HL-60/S4 (cell line): ENCODE measurements at regions not wholly inside any gene's neighbourhood (a gene's known extent, or its start where the extent isn't known, plus 50 kb on each side); places are given as distances from the start of the nearest gene placed in this dataset.

Experiments used
- in situ Hi-C: fragments of 300-500 bp; cut with MboI; formaldehyde crosslinking; loops from 2 replicates; pipeline ENCODE4 v1.14.3; 2022; ENCODE audit warnings: low sequenced_read_pairs

DNA sequence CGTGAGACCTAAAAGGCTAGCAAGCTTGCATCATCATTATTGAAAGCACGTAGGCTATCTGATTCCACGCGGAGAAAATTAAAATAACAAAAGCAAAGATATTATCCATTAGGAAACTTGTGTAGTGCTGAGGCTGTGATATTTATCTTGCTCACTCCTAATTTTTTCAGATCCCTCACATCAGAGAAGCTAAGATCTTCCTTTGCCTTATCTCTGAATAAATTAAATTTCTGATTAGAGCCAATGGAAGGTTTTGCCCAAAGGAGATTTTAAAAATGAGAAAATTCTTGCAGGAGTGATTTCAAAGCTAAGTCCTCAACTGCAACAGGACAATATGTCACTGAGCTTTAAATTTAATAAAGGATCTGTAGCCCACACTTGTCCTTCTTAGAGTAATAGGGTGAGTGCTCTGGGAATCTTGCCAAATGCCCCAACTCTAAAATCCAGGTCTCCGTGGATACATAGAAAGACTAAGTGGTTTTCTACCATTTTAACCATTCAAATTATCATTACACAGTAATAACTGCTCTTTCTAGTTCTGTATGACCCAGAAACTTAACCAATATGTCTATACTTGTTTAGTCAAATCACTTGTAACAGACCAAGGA lies 295.0 kb downstream of the CAAP1 start:
- in situ Hi-C loops, result no loop called here

DNA sequence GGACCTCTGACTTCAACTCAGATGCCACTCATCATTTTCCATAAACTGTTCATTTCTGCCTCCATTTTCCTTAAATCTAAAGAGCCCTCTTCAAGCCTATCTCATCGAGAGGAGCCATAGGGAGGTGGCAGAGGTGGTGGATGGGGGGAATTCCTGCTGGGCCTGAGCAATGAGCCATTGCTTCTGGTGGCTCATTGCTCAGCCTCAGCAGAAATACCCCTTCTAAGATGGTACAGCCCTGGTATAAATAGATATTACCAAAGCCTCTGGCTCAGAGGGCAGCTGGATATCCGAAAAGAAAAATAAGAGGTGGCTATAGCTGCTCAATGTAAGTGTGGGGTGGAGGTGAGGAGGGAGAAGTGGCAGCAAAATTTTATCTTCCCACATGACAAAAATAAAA lies 313.5 kb downstream of the CAAP1 start:
- in situ Hi-C loops, result no loop called here

DNA sequence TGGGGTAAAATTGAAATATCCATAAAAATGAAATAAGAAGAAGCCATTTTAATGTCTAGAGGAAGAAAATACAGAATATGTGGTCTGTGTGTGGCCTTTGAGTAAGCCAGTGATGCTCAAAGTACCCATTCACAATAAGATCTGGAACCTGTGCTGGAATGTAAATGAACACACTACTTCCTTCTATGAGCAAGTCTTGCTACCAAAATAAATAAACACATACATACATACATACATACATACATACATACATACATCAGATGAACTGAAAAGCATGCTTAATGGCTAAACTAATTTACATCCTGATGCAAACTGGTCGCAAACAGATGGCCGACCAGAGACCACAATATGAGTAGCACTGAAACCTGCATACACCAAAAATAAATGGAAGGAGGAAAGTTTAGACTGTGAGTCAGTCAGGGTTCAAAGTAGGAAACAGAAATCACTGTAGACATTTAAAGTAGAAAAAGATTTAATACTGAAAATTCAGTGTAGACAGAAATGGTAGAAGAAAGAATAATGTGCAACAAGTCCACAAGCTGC lies 317.6 kb downstream of the CAAP1 start:
- in situ Hi-C loops, result no loop called here

DNA sequence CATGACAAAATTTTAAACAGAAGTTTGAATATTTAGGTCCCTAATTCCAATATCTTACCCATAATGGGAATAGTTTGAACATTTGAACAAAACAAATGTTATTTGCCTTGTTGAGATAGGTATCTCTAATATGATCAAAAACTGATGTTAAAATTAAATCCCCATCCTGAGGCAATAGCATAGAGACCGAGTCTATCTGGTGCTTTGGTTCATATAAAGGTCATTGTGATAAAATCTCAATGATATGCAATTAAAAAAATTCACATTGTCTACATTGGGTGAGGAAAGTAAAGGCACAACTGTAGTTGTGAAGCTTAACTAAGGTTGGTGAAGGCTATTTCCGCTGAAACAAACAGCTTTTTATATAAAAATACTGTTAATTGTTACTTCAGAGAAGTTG lies 318.3 kb downstream of the CAAP1 start:
- in situ Hi-C loops, result no loop called here

DNA sequence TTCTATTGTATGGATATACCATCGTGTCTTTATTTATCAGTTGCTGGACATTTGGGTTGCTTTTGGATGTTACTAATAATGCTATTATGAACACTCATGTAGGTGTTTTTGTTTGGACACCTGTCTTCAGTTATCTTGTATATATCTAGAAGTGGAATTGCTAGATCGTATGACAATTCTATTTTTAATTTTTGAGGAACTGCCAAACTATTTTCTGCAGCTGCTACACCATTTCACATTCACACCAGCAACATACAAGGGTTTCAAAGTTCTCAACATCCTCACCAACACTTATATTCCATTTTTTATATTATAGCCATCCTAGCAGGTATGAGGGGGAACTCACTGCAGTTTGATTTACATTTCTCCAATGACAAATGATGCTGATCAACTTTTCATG lies 324.6 kb downstream of the CAAP1 start:
- in situ Hi-C loops, result no loop called here

DNA sequence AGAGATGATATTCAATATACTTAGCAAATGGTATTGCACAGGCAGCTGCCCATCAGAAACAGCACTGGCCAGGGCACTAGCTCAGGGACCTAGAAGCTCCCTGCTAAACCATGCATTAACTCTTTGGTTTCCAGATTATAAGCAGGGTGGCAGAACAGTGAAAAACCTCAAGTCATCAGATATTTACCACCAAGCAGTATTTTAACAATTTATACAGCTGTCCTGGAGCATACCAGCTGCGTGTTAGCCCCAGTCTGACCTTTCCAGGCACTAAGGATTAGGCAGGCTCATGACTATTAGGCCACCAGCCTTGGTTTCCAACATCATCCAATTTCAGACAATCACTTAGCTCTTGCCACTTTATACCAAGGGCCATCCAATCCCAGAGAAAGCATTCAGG lies 326.5 kb downstream of the CAAP1 start:
- in situ Hi-C loops, result no loop called here

DNA sequence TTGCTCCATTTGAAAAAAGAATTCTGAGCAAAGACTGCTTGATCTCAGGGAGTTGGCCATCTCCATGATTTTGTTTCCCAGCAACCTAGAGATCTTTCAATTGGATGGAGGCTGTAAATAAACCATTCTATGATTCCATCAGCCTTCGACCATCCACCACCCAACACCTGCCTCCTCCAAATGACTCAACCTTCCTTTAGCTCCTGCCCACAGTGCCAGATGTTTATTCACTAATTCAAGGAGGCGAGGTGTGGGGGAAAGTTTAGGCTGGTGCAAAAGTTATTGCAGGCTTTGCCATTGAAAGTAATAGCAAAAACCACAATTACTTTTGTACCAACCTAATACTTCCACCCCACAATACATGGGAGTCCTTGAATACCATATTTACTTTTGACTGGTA lies 327.5 kb downstream of the CAAP1 start:
- in situ Hi-C loops, result no loop called here

DNA sequence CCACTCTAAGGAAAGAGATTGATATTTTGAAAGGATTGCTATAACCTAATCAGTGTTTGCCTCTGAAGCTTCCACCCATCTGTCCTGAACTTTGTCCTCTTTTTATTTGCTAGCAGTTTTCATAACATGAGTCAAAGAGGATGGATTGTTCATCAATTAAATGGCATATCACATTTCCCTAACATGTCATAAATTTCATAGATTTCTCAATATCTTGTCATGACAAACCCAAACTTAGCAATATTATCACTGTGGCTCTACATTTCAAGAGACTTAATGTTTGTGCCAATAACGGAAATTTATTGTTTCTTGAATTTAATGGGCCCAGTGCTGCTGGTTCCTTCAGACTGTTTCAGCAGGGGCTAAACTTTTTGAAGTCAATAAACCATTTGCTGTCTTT lies 330.3 kb downstream of the CAAP1 start:
- in situ Hi-C loops, result no loop called here

DNA sequence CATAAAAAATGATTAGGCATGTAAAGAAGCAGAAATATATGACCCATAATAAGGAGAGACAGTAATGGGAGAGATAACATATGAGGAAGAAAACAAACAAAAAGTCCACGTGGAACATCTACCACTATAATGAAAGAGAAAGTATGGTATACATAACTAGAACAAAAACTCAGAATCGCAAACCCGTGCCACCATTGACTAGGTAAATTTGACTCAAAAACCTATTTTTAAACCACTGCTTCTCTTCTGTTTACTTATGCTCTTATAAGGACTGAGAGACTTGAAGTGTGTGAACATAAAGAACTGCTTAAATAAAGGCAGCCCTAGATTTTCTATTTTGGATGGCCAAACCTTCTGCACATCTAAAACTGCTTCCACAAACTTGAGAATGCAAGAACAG lies 330.7 kb downstream of the CAAP1 start:
- in situ Hi-C loops, result no loop called here

DNA sequence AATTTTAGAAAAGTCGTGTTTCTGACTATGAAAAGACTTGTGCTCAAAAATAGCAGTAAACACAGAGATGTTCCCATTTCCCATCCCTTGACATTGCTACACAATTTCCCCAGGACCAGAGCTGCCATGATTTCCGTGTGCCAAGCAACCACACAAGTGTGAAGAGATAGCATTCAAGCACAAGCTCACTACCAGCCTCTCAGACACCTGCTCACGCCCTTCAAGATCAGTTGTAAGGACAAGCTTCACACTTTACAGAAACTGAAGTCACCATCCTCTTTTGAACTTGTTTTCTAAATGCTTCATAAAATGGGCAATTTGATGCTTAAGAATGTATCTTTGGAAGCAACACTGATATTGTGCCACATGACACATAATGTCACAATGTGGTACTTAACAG lies 333.1 kb downstream of the CAAP1 start:
- in situ Hi-C loops, result no loop called here

DNA sequence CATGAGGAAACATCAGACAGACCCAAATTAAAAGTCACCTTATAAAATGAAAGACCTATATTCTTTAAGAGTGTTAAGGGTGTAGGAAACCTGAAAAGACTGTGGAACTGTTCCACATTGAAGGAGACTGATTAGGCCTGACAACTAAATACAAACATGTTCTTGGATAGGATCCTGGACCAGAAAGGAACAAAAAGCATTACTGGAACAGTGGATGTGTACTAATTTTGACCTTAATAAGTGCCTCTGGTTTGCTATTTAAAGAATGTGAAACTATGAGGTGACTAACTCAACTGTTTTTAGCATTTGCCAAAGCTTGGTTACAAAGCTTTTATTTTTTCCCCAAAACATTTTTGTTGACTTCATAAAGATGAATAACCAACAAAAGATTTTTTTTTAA lies 340.6 kb downstream of the CAAP1 start:
- in situ Hi-C loops, result no loop called here

DNA sequence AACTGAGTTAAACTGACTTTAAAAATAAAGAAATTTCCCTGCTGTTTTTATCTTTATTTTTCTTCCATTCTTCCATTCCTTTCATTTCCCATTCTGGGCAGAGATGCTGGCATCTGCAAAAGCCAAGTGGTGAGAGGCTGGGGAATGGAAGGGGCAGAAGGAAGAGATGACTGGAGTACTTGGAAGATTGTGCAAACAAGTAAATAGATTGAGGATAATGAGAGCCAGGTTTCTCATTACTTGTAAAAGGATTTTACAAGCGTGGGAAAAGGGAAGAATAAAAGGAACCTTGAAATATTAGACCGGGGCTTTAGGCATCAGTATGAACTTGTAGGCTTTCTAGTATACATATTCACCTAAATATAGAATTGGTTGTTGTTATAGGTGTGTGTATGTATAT lies 341.2 kb downstream of the CAAP1 start:
- in situ Hi-C loops, result no loop called here

DNA sequence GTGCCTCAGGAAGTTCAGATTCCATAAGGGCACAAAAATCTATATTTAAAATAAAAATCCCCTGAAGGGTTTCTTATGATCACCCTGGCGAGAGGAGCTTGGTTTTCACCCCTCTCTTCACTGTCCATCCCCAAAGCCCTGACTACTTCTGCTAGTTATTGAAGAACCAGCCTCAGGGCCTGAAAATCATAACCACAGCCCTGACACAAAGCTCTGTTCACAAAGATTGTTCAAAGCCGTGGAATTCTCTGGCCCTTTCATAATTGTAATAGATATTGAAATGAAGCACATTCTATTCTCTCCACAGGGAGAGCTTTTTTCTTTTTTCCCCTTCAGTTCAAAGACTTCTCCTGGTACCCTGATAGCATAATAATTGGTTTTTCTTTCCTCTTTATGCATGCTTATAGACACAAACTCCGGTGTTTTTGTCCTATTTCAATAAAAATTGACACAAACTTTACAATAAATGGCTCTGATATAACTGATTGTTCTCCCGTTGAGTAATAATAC lies 343.8 kb downstream of the CAAP1 start:
- in situ Hi-C loops, result no loop called here

DNA sequence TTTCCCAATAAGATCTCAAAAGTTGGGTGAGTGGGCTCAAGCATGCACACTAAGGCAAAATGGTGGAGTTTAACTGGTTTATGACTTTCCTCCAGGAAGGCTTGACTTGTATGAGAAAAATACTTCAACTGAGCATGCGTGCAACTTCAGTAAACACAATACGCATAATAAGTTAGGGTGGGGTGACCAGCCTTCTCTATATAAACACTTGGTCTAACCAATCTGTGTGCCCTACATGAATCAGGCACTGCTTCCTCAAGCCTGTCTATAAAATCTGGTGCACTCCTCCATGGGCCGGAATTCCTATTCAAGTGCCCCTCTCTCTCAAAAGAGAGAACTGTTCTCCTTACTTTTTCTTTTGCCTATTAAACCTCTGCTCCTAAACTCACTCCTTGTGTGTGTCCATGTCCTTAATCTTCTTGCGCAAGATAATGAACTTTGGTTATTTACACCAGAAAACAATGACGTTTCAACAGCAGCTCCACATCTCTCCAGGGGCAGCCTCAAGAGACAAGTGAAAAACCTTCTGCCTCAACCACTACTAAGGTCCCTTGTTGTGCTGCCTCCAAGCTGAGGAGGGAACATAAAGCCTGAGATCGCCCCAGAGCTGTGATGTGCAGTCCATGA lies 352.6 kb downstream of the CAAP1 start:
- in situ Hi-C loops, result no loop called here

DNA sequence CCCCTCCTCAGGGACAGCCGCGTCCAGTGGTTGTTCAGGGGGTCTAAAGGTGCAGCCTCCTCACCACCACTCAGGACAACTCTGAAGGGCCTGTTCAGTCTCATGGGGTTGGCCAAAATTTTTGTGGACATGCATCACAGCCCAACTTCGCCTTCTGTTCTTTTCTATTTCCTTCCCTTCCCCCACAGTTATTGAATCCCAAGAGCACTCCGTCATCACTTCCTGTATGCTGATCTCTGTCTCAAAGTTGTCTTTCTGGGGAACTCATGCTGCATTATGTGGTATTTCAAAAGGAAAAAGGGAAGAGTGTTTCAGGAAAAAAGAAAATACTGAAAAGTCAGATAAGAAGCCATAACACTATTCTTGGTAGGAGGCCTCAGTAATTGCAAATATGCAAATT lies 355.4 kb downstream of the CAAP1 start:
- in situ Hi-C loops, result no loop called here

DNA sequence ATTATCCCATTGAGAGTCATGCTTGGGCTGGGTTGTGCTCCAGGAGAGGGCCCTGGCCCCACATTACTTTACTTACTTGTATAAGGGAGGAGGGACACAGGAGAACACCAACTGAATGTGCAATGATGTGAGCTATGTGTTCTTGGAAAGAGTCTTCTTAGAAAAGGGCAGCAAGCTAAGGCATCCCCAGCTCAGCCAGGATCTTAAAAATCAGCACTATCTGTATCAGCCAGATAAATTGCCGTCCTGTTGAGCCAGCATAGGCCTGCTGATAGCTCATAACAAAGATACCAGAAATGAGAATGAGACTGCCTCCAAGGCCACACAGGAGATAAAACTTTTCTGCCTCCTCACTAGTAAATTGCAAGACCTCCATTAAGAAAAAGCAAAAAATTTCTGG lies 357.5 kb downstream of the CAAP1 start:
- in situ Hi-C loops, result no loop called here

DNA sequence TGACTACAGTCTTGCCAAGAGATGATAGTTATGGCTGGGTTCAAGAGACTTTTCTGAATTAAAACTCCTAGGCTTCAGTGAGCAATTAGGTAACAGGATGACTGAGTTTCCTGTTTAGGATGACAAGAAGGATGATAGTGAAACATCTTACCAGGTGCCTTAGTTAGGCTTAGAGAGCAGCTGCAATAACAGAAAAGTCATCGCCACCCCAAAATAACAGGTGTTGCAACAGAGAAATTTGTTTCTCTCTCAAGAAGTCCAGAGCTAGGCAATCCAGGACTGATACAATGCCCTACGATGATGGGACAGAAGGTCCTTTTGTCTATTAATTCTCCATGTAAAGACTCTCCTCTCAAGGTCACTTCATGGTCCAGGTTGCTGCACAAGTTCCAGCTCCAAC lies 361.8 kb downstream of the CAAP1 start:
- in situ Hi-C loops, result no loop called here

DNA sequence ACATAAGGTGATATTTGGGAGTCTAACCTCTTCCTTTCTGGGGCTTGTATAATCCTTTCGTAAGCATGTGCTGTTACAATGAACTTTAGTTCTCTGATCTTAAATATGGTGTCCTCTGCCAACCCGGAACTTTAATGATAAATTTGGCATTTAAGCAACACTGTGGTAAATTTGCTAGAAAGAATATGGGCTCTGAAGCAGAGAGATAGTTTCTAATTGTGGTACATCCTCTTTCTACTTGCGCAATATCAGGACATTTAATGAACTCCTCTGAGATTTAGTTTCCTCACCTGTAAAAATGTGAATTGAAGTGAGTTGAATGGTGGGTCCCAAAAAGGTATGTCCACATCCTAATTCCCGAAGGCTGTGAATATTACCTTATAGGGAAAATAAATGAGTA lies 364.7 kb downstream of the CAAP1 start:
- in situ Hi-C loops, result no loop called here

DNA sequence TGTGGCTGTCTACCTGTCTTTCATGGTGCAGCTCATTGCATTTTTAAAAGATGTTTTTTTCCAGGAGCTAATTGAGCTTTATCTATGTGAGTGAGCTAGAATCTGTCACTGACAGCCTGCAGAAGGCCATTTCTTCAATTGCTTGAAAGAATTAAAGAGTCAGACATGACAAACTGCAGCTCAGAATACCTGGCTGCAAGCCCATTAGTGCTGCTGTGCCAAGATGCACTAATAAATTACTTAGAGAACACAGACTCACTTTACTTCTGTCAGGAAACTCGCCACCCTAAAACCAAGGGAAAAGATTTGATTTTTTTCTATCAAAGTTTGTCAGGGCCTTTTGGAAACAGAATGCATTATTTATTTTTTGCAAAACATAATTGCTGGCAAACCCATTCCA lies 368.3 kb downstream of the CAAP1 start:
- in situ Hi-C loops, result no loop called here

DNA sequence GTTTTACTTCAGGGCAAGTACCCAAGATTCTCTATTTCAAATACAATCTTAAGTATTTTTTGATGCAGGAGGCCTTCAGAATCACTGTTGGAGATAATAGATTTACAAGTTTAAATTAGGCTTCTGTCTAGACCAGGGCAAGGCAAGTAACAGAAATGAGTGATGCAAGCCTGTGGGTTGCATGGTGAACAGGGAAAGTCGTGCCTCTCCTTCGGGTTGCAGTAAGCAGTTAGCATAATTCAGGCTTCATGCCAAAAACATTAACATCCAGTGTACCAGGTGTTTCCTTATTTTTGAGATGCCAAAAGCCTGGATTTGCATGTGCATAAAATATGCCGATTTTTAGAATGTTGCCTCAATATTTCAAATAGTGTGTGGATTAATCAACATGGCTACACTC lies 369.0 kb downstream of the CAAP1 start:
- in situ Hi-C loops, result no loop called here

DNA sequence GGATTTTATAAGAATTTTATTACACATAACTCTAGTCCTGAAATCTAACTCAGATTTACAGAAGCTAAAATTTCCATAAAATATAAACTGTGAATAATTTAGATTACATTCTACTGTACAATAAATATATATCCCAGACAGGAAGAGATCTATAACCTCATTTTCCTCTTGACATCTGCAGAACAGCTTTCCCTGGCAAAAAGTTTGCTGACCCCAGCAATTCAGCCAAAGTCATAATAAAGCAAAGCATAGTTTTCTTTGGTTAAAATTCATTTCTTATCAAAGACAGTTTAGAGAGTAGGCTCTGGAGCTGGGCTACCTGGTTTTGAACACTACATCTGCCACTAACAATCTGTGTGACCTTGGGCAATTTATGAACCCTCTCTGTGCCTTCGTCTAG lies 372.5 kb downstream of the CAAP1 start:
- in situ Hi-C loops, result no loop called here

DNA sequence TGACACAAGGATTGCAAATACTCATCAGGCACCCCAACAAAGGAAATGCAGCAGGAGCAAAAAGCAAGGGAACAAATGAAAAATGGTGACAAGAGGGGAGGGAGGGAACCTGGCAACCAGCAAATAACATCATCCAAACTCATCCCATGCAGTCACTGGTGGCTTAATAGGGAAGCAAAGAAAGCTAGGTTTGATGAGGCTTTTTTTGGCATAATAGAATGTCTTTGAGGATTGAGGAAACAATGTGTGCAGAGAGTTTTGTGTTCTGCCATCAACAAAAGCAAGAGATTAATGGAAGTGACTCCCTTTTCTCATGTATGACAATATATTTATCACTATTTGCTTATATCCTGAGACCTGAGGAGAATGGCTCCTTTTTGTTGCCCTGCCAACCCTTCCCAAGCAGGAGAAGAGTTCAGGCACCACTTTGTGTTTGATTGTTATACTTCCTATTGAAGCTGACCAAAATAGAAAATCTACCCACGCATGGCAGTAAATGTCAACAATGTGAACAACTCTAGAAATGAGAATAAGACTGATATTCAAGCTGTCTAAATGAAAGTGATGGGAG lies 375.7 kb downstream of the CAAP1 start:
- in situ Hi-C loops, result no loop called here
